H9 (cell line): ENCODE measurements at regions not wholly inside any gene's neighbourhood (a gene's known extent, or its start where the extent isn't known, plus 50 kb on each side); places are given as distances from the start of the nearest gene placed in this dataset.
A peak's percentile ranks its signal among the peaks of the same experiment; 100 is the strongest.

Experiments
- DNase-seq: peaks from one replicate; pipeline ENCODE4 v3.0.0-alpha.2; 2017
- H2AFZ ChIP-seq: one replicate; pipeline ENCODE4 v1.6.1; 2013; ENCODE audit warnings: mild to moderate bottlenecking, low read length, control low read depth, moderate library complexity
- H2AK5ac ChIP-seq: 2 replicates; pipeline ENCODE4 v1.6.1; 2013; ENCODE audit warnings: low read length, control low read depth, mixed read lengths; ENCODE audit not compliant: insufficient read length
- H2BK120ac ChIP-seq: one replicate; pipeline ENCODE4 v1.6.1; 2013; ENCODE audit warnings: low read depth, mild to moderate bottlenecking, low read length, control low read depth, inconsistent platforms; ENCODE audit not compliant: poor library complexity, severe bottlenecking
- H2BK12ac ChIP-seq: 2 replicates; pipeline ENCODE4 v1.6.1; 2013; ENCODE audit warnings: low read length, control low read depth, mixed read lengths, low read depth; ENCODE audit not compliant: insufficient read length
- H2BK15ac ChIP-seq: 2 replicates; pipeline ENCODE4 v1.6.1; 2013; ENCODE audit warnings: low read depth, low read length, control low read depth
- H2BK20ac ChIP-seq: one replicate; pipeline ENCODE4 v1.6.1; 2013; ENCODE audit warnings: low read depth, mild to moderate bottlenecking, low read length, control low read depth, inconsistent platforms; ENCODE audit not compliant: poor library complexity, severe bottlenecking
- H2BK5ac ChIP-seq: 2 replicates; pipeline ENCODE4 v1.6.1; 2013; ENCODE audit warnings: low read length, control low read depth, mixed read lengths; ENCODE audit not compliant: insufficient read length
- H3K14ac ChIP-seq: 2 replicates; pipeline ENCODE4 v1.6.1; 2013; ENCODE audit warnings: low read length, control low read depth; ENCODE audit not compliant: insufficient read depth
- H3K18ac ChIP-seq: 2 replicates; pipeline ENCODE4 v1.6.1; 2013; ENCODE audit warnings: low read depth, mild to moderate bottlenecking, mixed read lengths, low read length, control low read depth; ENCODE audit not compliant: insufficient read length
- H3K23ac ChIP-seq: 2 replicates; pipeline ENCODE4 v1.6.1; 2013; ENCODE audit warnings: low read length, control low read depth, mixed read lengths, low read depth; ENCODE audit not compliant: insufficient read length
- H3K23me2 ChIP-seq: 2 replicates; pipeline ENCODE4 v1.6.1; 2013; ENCODE audit warnings: low read depth, mild to moderate bottlenecking, mixed read lengths, low read length, control low read depth; ENCODE audit not compliant: insufficient read length, poor library complexity, severe bottlenecking
- H3K27ac ChIP-seq: 2 replicates; pipeline ENCODE4 v1.5.1; 2013; ENCODE audit warnings: low read length, control low read depth, mixed read lengths, low read depth; ENCODE audit not compliant: insufficient read length
- H3K27me3 ChIP-seq: 2 replicates; pipeline ENCODE4 v1.6.1; 2013; ENCODE audit warnings: low read length, control low read depth, inconsistent platforms; ENCODE audit not compliant: insufficient read depth
- H3K4ac ChIP-seq: 2 replicates; pipeline ENCODE4 v1.6.1; 2013; ENCODE audit warnings: low read depth, mild to moderate bottlenecking, control low read depth, inconsistent platforms, low read length, moderate library complexity
- H3K4me1 ChIP-seq: 2 replicates; pipeline ENCODE4 v1.6.1; 2013; ENCODE audit warnings: low read length, control low read depth, inconsistent platforms; ENCODE audit not compliant: insufficient read depth
- H3K4me2 ChIP-seq: 2 replicates; pipeline ENCODE4 v1.6.1; 2013; ENCODE audit warnings: low read length, control low read depth, mixed read lengths; ENCODE audit not compliant: insufficient read length, insufficient read depth
- H3K56ac ChIP-seq: 2 replicates; pipeline ENCODE4 v1.6.1; 2013; ENCODE audit warnings: low read depth, mild to moderate bottlenecking, mixed read lengths, low read length, control low read depth; ENCODE audit not compliant: insufficient read length
- H3K79me1 ChIP-seq: 2 replicates; pipeline ENCODE4 v1.6.1; 2013; ENCODE audit warnings: low read depth, mild to moderate bottlenecking, moderate library complexity, low read length, control low read depth, inconsistent platforms; ENCODE audit not compliant: insufficient read depth, poor library complexity, severe bottlenecking
- H3K79me2 ChIP-seq: 2 replicates; pipeline ENCODE4 v1.6.1; 2013; ENCODE audit warnings: low read length, control low read depth, inconsistent platforms; ENCODE audit not compliant: insufficient read depth
- H3K9ac ChIP-seq: 2 replicates; pipeline ENCODE4 v1.6.1; 2013; ENCODE audit warnings: low read length, control low read depth, mixed read lengths; ENCODE audit not compliant: insufficient read length; ENCODE audit errors: extremely low read depth
- H3K9me3 ChIP-seq: one replicate; pipeline ENCODE4 v1.6.1; 2013; ENCODE audit warnings: low read depth, low read length, inconsistent platforms; ENCODE audit not compliant: control insufficient read depth
- H3T11ph ChIP-seq: one replicate; pipeline ENCODE4 v1.6.1; 2013; ENCODE audit warnings: mild to moderate bottlenecking, low read length, control low read depth, inconsistent platforms
- H4K20me1 ChIP-seq: one replicate; pipeline ENCODE4 v1.6.1; 2013; ENCODE audit not compliant: control insufficient read depth, insufficient read length, insufficient read depth
- H4K5ac ChIP-seq: 2 replicates; pipeline ENCODE4 v1.6.1; 2013; ENCODE audit warnings: low read depth, mild to moderate bottlenecking, mixed read lengths, low read length, control low read depth; ENCODE audit not compliant: insufficient read length
- H4K8ac ChIP-seq: replicated peaks from 2 replicates; pipeline ENCODE4 v1.6.1; 2013; ENCODE audit warnings: low read length, control low read depth, mixed read lengths, low read depth; ENCODE audit not compliant: insufficient read length
- H4K91ac ChIP-seq: 2 replicates; pipeline ENCODE4 v1.6.1; 2013; ENCODE audit warnings: low read depth, mild to moderate bottlenecking, moderate library complexity, mixed read lengths, low read length, control low read depth; ENCODE audit not compliant: insufficient read length
- H3K27ac Mint-ChIP-seq, 3 experiments: 2 replicates in 2 of 3; 3 replicates in 1 of 3; pipeline ENCODE4 v1.8.0; 2020 to 2021; ENCODE audit warnings: mixed read lengths in 3 of 3, mild to moderate bottlenecking in 1 of 3, moderate library complexity in 1 of 3
- H3K27me3 Mint-ChIP-seq: 2 replicates; pipeline ENCODE4 v1.8.0; 2021; ENCODE audit warnings: low read depth, mild to moderate bottlenecking, moderate library complexity, mixed read lengths
- H3K36me3 Mint-ChIP-seq, 3 experiments: 2 replicates in 2 of 3; 3 replicates in 1 of 3; pipeline ENCODE4 v1.8.0; 2020 to 2021; ENCODE audit warnings: low read depth in 3 of 3, mixed read lengths in 3 of 3; ENCODE audit not compliant: insufficient read depth in 1 of 3
- H3K4me1 Mint-ChIP-seq, 2 experiments: 2 replicates each; pipeline ENCODE4 v1.8.0; 2020; ENCODE audit warnings: mixed read lengths in 2 of 2
- H3K4me3 Mint-ChIP-seq, 2 experiments: 2 replicates in 1 of 2; 3 replicates in 1 of 2; pipeline ENCODE4 v1.8.0; 2020 to 2021; ENCODE audit warnings: mild to moderate bottlenecking in 2 of 2, mixed read lengths in 2 of 2, moderate library complexity in 1 of 2
- H3K9me3 Mint-ChIP-seq, 2 experiments: 2 replicates in 1 of 2; 3 replicates in 1 of 2; pipeline ENCODE4 v1.8.0; 2020; ENCODE audit warnings: mild to moderate bottlenecking in 2 of 2, mixed read lengths in 2 of 2, moderate library complexity in 1 of 2
- CTCF ChIP-seq: fragments of 200-600 bp; sonication (generic); conservative IDR thresholded peaks from 3 replicates; pipeline ENCODE4 v1.8.0; 2021; ENCODE audit warnings: antibody characterized with exemption, mild to moderate bottlenecking
- WGBS: extraction: QIAGEN DNeasy Blood & Tissue Kit; methylation state at CpG from one replicate; pipeline ENCODE4 v1.1.7; 2013; ENCODE audit warnings: missing lambda C conversion rate, low lambda C conversion rate, mixed read lengths; ENCODE audit not compliant: insufficient read length; ENCODE audit errors: extremely low coverage; 5-methylcytosine and 5-hydroxymethylcytosine counted together

- no peak overlapping the region for H2BK20ac ChIP-seq
- no peak overlapping the region for H3K18ac ChIP-seq
- no peak overlapping the region for H3K56ac ChIP-seq
- H3K23ac ChIP-seq: no peak overlapping the region
- H3K4ac ChIP-seq: no peak overlapping the region
- DNase-seq: no peak
- no peak overlapping the region for H2BK12ac ChIP-seq
- Mint-ChIP-seq H3K27me3 (no peaks in the 10 kb centered on the region), H3K27ac (peak overlapping the region in 1 of 3 experiments; percentile 8; a peak in 1 of 7 replicates), H3K4me1 (peaks cover 20 to 37% of the 10 kb centered on the region in 2 experiments), H3K9me3 (no peaks in the 10 kb centered on the region), H3K4me3 (no peak overlapping the region), H3K36me3 (no peaks in the 10 kb centered on the region; a peak in 2 of 7 replicates)
- H3T11ph ChIP-seq: no peak overlapping the region
- no peaks in the 10 kb centered on the region for H3K9me3 ChIP-seq
- H2AFZ ChIP-seq: no peak overlapping the region
- no peaks in the 10 kb centered on the region for H3K23me2 ChIP-seq
- H3K79me1 ChIP-seq: no peaks in the 10 kb centered on the region
- no peak overlapping the region for H2AK5ac ChIP-seq
- no peaks in the 10 kb centered on the region for H3K27me3 ChIP-seq
- no peak overlapping the region for H2BK15ac ChIP-seq
- H3K4me1 ChIP-seq: peaks cover 15% of the 10 kb centered on the region
- H3K14ac ChIP-seq: no peak overlapping the region
- no peak overlapping the region for H3K4me2 ChIP-seq
- no CpG with 5 or more reads among the region's 1 CpG for WGBS
- TF ChIP-seq CTCF: no peak
- no peak overlapping the region for H3K27ac ChIP-seq
- H2BK120ac ChIP-seq: no peak overlapping the region
- no peaks in the 10 kb centered on the region for H4K20me1 ChIP-seq
- H4K91ac ChIP-seq: no peak overlapping the region
- H3K9ac ChIP-seq: no peak overlapping the region
- no peak overlapping the region for H4K5ac ChIP-seq
- H3K79me2 ChIP-seq: no peaks in the 10 kb centered on the region
- H2BK5ac ChIP-seq: no peak overlapping the region
- H4K8ac ChIP-seq: no peak overlapping the region
These were observed 82.4 kb upstream of the SLC38A2 start for GRCh38 chr12:46454981-46455380.
